T-helper 1 cell treated with Interleukin-12 subunit alpha and Interleukin-12 subunit beta and Interleukin-4 antibody, amounts not matched to agents 30 μg/mL and 1 μg/mL, for 36 hours (primary cell): ENCODE measurements at regions not wholly inside any gene's neighbourhood (a gene's known extent, or its start where the extent isn't known, plus 50 kb on each side); places are given as distances from the start of the nearest gene placed in this dataset.

Source experiments
- H3K27ac Mint-ChIP-seq: one replicate; pipeline ENCODE4 v1.8.0; 2021; ENCODE audit warnings: mild to moderate bottlenecking, mixed read lengths
- H3K27me3 Mint-ChIP-seq: one replicate; pipeline ENCODE4 v1.8.0; 2021; ENCODE audit warnings: low read depth, mixed read lengths
- H3K36me3 Mint-ChIP-seq: one replicate; pipeline ENCODE4 v1.8.0; 2021; ENCODE audit warnings: low read depth, mixed read lengths
- H3K4me1 Mint-ChIP-seq: one replicate; pipeline ENCODE4 v1.8.0; 2021; ENCODE audit warnings: low read depth, mixed read lengths
- H3K4me3 Mint-ChIP-seq: one replicate; pipeline ENCODE4 v1.8.0; 2021; ENCODE audit warnings: mild to moderate bottlenecking, moderate library complexity, mixed read lengths
- H3K9me3 Mint-ChIP-seq: one replicate; pipeline ENCODE4 v1.8.0; 2021; ENCODE audit warnings: mixed read lengths

DNA sequence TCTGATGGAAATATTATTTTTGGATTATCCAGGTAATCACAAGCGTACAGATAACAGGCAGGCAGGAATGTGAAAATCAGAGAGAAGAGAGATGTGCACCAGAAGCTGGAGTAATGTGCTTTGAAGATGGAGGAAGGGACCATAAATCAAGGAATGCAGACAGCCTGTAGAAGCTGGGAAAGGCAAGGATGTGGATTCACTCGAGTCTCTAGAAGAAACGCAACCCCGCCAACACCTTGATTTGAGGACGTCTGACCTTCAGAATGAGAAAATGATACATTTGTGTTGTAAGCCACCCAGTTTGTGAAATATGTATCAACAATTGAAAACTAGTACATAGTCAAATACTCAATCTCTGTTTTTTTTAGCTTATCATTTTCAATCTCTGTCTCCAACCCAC is 207.6 kb upstream of the MPDZ start:
- Mint-ChIP-seq H3K36me3 (no peaks in the 10 kb centered on the region), H3K27ac (no peak overlapping the region), H3K9me3 (peaks cover 9% of the 10 kb centered on the region), H3K27me3 (no peaks in the 10 kb centered on the region), H3K4me1 (no peaks in the 10 kb centered on the region), H3K4me3 (no peak overlapping the region)

DNA sequence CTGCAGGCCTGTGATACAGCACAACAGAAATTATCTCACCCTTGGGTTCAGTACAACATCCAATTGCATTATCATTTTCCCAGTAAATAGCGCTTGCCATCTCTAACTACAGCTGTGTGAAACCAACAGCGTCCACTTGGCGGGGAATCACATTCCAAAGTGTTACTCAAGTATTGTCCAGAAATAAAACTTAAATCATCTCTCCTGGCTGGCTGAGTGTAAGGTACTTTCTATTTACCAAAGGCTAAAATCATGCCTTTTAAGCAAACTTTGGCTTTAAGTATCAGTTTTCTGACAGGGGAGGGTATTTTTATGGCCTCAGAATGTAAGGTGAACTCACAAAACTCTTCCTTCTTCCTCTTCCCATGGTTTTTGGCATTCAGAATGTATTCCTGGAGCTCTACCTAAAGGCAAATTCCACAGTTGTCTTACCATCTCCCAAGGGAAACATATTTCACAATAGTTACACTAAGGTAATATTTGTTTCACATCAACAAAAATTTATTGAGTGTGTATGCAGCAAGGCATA is 205.6 kb upstream of the MPDZ start:
- no peaks in the 10 kb centered on the region for H3K36me3 Mint-ChIP-seq
- H3K27me3 Mint-ChIP-seq: no peaks in the 10 kb centered on the region
- no peak overlapping the region for H3K4me3 Mint-ChIP-seq
- H3K4me1 Mint-ChIP-seq: no peaks in the 10 kb centered on the region
- H3K9me3 Mint-ChIP-seq: peaks cover 9% of the 10 kb centered on the region
- no peak overlapping the region for H3K27ac Mint-ChIP-seq

DNA sequence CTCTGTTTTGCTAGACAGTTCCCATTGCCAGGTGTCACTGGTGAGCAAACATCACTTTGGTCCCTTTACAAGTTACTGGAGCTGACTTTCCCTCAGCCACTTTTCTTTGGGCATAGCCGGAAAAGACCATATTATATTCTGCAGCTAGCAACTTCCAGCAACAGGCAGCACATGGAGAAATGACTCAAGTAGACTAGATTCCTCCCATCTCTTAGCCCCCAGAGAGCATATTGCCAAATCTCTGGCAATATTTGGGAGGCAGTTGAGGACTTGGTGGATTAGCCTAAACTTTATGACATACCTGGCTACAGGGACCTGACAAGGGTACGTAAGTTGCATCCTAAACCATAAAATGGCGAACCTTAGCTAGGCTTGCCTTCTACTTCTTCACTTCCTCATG is 204.7 kb upstream of the MPDZ start:
- Mint-ChIP-seq H3K4me3 (no peak overlapping the region), H3K9me3 (peaks cover 9% of the 10 kb centered on the region), H3K27me3 (no peaks in the 10 kb centered on the region), H3K4me1 (no peaks in the 10 kb centered on the region), H3K27ac (no peak overlapping the region), H3K36me3 (no peaks in the 10 kb centered on the region)

DNA sequence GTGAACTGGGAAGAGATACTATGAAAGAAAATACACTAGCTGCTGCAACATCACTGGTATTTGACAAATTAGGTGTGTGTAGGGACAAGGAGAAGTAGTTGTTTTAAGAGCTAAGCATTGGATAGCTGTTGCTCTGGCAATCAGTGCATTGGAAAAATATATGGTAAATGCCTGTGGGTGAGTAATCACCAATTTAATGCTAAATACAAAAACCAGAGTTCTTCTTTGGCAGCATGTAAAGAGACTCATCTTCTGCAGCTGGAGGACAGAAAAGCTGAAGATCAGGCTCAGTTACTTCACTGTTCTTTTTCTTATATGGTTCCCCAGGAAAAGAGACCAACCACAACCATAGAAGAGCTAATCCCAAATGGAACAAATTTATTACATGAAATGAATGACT is 201.8 kb upstream of the MPDZ start:
- no peak overlapping the region for H3K27ac Mint-ChIP-seq
- H3K4me1 Mint-ChIP-seq: no peaks in the 10 kb centered on the region
- H3K9me3 Mint-ChIP-seq: peaks cover 21% of the 10 kb centered on the region
- no peaks in the 10 kb centered on the region for H3K36me3 Mint-ChIP-seq
- no peaks in the 10 kb centered on the region for H3K27me3 Mint-ChIP-seq
- no peak overlapping the region for H3K4me3 Mint-ChIP-seq

DNA sequence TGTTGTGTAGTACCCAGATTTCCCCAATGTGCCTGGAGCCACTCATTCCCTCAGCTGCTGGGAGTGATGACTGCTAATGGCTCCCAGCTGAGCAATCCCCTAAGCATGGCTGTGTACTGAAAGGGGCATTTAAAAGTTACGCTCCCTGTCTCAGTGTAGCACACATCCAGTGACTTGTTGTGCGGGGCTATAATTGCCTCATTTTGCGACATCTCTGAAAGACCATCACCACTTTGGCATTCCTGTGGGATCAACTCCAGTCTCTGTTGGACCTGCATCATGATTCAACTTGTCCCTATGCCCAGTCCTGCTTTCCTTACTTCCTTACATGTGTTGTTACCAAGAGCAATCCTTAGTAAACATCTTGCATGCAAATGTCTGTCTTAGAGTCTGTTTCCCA is 201.2 kb upstream of the MPDZ start:
- Mint-ChIP-seq H3K4me3 (no peak overlapping the region), H3K36me3 (no peaks in the 10 kb centered on the region), H3K4me1 (no peaks in the 10 kb centered on the region), H3K27ac (no peak overlapping the region), H3K27me3 (no peaks in the 10 kb centered on the region), H3K9me3 (peaks cover 24% of the 10 kb centered on the region)

DNA sequence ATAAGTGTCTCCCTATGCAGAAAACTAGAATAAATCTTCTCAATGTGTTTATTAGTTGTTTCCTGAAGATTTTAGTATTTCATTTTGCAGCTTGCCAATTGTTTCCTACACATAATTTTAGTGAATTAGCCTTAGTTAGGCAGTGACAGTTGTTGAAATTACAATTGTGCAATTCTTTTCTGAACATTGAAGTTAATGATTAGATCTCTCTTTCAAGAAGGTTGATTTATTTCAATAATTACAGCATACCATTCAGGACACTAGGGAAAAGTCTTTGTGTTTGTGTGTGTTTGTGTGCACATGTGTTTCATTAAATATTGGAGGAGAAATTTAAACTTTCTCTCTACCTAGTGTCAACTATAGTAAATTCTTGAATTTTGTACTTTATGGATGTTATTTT is 199.6 kb upstream of the MPDZ start:
- Mint-ChIP-seq H3K27ac (no peak overlapping the region), H3K9me3 (peaks cover 24% of the 10 kb centered on the region), H3K4me3 (no peak overlapping the region)

DNA sequence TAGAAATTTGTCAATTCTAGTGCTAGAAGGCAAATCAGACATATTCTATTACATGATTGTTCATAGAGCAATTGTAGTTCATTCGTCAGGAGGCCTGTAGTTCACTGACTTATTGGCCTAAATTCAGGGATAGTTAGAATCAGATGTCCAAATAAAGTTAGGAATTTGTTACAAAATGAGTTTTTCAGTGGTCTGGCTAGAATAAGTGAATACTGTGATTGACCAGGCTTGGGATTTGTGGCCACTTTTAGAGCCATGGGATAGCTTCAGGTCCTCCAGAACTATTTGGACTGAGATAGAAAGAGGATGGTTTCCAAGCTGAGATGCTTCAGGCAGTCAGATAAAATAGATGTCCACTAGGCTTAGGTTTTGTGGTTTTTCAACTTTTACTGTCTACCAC is 199.1 kb upstream of the MPDZ start:
- Mint-ChIP-seq H3K4me3 (no peak overlapping the region), H3K36me3 (no peaks in the 10 kb centered on the region), H3K27ac (no peak overlapping the region), H3K27me3 (no peaks in the 10 kb centered on the region), H3K4me1 (no peaks in the 10 kb centered on the region), H3K9me3 (peaks cover 24% of the 10 kb centered on the region)

More for the DNA sequence above, 199.6 kb upstream of the MPDZ start:
- Mint-ChIP-seq H3K27me3 (no peaks in the 10 kb centered on the region), H3K36me3 (no peaks in the 10 kb centered on the region), H3K4me1 (no peaks in the 10 kb centered on the region)

DNA sequence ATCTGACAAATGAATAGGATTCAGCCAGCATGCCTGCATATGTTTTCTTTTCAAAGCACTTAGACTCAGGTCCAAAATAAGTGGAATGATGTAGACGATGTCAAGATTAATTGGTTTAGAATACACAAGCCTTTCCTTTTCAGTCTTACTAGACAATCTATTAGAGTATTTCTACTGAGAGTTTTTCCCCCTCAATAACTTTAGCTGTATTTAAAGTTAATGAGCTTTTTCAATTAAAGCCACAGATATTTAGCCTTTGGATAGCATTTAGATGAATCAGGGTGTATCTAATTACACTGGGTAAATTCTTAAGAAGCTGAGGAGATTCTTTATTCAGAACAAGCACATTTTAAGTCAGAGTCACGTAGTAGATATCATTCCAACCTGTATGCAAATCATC is 198.7 kb upstream of the MPDZ start:
- H3K4me1 Mint-ChIP-seq: no peaks in the 10 kb centered on the region
- H3K27me3 Mint-ChIP-seq: no peaks in the 10 kb centered on the region
- no peak overlapping the region for H3K27ac Mint-ChIP-seq
- H3K4me3 Mint-ChIP-seq: no peak overlapping the region
- peaks cover 24% of the 10 kb centered on the region for H3K9me3 Mint-ChIP-seq
- H3K36me3 Mint-ChIP-seq: no peaks in the 10 kb centered on the region

DNA sequence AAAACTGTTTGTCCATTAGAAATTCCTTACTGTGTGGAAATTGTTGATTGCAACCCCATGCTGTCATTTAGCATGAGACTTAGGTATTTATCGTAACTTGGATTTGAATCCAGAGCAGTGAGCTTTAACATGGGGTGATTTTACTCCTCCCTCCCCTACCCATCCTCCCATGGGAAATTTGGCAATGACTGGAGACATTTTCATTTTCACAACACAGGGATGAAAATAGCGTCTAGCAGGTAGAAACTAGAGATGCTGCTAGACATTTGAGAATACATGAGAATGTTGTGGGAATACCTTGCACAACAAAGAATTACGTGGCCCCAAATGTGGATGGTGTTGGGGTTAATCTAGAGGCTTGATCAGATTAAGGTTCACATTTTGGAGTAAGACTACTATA is 191.3 kb upstream of the MPDZ start:
- Mint-ChIP-seq H3K36me3 (no peaks in the 10 kb centered on the region), H3K9me3 (peaks cover 14% of the 10 kb centered on the region), H3K4me1 (no peaks in the 10 kb centered on the region), H3K27me3 (no peaks in the 10 kb centered on the region), H3K4me3 (no peak overlapping the region), H3K27ac (no peak overlapping the region)

DNA sequence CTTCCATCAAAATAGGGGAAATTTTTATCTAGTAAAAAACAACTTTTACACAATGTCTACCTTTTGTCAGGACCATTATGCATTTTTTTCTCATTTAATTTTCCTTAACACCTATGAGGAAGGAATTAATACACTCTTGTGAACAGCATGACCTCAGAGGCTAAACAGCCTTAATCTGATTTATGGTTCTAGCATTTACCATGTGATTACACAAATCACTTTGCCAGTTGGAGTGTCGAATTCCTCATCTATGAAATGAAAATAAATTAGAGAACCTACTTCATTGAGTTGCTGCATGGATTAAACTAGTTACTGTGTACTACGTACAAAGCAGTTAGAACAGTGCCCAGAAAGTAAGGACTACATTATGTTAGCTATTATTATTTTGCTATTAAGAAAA is 187.7 kb upstream of the MPDZ start:
- Mint-ChIP-seq H3K4me1 (no peaks in the 10 kb centered on the region), H3K4me3 (no peak overlapping the region), H3K36me3 (no peaks in the 10 kb centered on the region), H3K27me3 (no peaks in the 10 kb centered on the region), H3K9me3 (peaks cover 6% of the 10 kb centered on the region), H3K27ac (no peak overlapping the region)

DNA sequence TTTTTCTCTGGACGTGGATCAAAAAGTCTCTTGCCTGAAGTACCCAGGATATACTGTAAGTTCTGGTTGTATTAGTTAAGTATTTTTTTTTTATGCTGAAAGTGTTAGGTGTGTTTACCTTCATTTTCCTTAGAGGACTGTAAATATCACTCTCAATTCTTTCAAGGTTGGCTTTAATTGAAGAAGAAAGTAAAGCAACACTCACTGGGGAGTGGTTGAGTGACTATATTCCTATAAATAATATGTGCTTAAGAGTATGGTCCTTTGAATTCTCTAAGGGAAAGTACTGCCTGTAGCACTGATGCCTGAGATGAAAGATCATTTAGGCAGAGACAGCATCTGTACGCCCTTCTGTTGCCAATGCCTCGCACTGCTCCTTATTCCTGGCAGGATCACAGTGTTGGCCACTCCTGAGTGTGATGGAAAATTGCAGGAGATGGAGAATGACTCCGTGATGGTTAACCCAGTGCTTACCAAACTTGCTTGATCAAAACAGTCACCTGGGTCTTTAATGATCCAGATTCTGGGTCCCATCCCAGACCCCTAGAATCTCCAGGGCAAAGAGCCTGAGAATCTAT is 182.0 kb upstream of the MPDZ start:
- Mint-ChIP-seq H3K27me3 (no peaks in the 10 kb centered on the region), H3K4me1 (no peaks in the 10 kb centered on the region), H3K9me3 (peaks cover 2% of the 10 kb centered on the region), H3K27ac (no peak overlapping the region), H3K4me3 (no peak overlapping the region), H3K36me3 (no peaks in the 10 kb centered on the region)

DNA sequence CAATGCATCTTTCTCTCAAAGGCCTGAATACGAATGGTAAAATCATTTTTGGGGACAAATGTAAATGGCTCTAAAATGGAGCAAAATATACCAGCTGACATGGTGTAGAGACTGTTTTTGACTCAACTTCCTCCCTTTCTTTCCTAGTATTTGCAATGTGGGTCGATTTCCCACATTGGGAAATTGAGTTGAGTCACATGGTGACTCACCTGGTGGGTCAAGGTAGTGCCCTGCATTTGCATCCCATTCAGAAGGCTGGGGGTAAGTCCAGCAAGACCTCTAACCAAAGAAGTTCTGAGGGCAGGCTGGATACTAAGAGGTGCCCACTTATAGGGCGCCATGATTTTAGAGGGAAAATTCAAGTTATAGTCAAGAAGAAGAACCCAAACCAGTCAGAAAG is 179.6 kb upstream of the MPDZ start:
- H3K27me3 Mint-ChIP-seq: no peaks in the 10 kb centered on the region
- no peak overlapping the region for H3K27ac Mint-ChIP-seq
- no peaks in the 10 kb centered on the region for H3K4me1 Mint-ChIP-seq
- H3K9me3 Mint-ChIP-seq: no peaks in the 10 kb centered on the region
- H3K36me3 Mint-ChIP-seq: no peaks in the 10 kb centered on the region
- no peak overlapping the region for H3K4me3 Mint-ChIP-seq

DNA sequence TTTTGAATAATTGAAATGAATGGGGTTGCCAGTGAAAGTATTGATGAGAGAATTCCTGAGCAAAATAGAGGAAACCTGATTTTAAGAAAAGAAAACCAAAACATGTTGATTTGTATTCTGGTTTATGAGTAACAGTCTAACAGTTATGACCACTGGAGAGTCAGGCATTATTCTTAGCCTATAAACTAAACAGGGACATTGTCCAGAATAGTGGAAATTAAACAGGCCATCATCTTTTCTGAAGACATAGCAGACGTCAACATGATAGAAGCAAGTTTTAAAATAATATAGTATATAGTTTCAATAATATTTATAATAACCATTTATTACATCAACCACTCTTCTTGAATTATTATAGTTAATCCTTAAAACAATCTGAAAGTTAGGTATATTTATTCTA is 178.3 kb upstream of the MPDZ start:
- H3K27ac Mint-ChIP-seq: no peak overlapping the region
- H3K4me3 Mint-ChIP-seq: no peak overlapping the region
- H3K36me3 Mint-ChIP-seq: no peaks in the 10 kb centered on the region
- H3K9me3 Mint-ChIP-seq: no peaks in the 10 kb centered on the region
- no peaks in the 10 kb centered on the region for H3K27me3 Mint-ChIP-seq
- H3K4me1 Mint-ChIP-seq: no peaks in the 10 kb centered on the region

DNA sequence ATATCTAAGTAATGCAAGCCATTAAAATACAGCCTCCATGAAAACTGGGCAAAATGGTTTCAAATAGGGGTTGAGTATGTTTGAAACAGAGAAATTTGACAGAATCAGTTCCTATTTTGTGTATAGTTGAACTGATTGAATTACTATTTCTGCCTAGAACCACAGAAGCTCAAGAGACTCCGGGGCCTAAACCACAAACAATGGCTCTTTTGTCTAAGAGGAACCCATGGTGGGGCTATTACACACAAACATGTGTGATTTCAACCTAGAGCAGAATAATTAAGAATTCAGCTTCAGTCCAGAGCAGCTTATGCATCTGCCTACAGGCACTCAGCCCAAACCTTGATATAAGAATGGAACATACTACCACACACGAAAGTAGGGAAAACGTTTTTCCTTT is 171.2 kb upstream of the MPDZ start:
- Mint-ChIP-seq H3K9me3 (no peaks in the 10 kb centered on the region), H3K27me3 (no peaks in the 10 kb centered on the region), H3K4me3 (no peak overlapping the region), H3K36me3 (no peaks in the 10 kb centered on the region), H3K27ac (no peak overlapping the region), H3K4me1 (no peaks in the 10 kb centered on the region)

DNA sequence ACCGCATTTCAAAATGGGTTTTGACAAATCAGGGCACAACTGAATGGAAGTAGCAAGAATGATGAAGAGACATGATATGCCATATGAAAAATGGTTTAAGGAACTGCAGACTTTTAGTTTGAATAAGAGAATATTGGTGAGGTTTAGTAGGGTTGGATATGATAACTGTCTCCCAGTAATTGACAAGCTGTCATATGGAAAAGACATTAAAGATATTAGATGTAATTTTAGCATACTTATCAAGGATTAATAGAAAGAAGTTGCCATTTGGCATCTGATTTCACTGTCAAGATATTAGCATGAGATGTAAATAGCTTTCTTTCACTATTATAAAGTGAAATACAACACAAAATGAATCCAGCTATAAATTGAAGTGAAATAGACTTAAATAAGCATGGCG is 169.0 kb upstream of the MPDZ start:
- H3K4me1 Mint-ChIP-seq: no peaks in the 10 kb centered on the region
- H3K27ac Mint-ChIP-seq: no peak overlapping the region
- no peaks in the 10 kb centered on the region for H3K9me3 Mint-ChIP-seq
- H3K4me3 Mint-ChIP-seq: no peak overlapping the region
- no peaks in the 10 kb centered on the region for H3K36me3 Mint-ChIP-seq
- H3K27me3 Mint-ChIP-seq: no peaks in the 10 kb centered on the region

DNA sequence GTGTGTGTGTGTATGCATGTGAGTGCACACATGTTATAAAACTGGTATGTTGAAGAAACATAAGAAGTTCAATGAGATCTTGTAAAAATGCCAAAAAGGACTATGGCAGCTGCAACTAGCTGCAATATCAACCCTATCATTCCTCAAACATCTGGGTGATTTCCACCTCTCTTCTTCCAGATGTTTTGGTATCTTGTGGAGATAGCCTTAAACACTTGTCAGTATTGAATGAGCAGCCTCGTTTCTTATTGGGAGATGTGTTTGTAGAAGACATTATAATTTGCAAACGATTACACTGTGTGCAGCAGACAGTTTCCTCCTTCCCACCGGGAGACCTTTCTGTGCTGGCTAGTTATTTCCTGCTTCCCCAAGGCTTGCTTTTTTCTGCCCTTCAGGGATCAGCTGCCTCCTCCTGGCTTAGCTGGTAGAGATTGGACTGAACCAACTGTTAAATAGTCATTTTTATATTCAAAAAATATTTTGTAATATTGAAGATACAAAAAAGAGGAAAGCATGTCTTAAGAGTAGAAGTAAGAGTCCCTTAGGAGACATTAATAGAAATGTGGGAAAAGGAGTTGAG is 168.4 kb upstream of the MPDZ start:
- Mint-ChIP-seq H3K27me3 (no peaks in the 10 kb centered on the region), H3K36me3 (no peaks in the 10 kb centered on the region), H3K9me3 (no peaks in the 10 kb centered on the region), H3K4me1 (no peaks in the 10 kb centered on the region), H3K4me3 (no peak overlapping the region), H3K27ac (no peak overlapping the region)
